GM12891 (cell line): ENCODE measurements at regions not wholly inside any gene's neighbourhood (a gene's known extent, or its start where the extent isn't known, plus 50 kb on each side); places are given as distances from the start of the nearest gene placed in this dataset.

Source experiments
- POLR2A ChIP-seq: IDR thresholded peaks from 2 replicates; pipeline ENCODE4 v1.6.1; 2011; ENCODE audit warnings: low read depth, low read length, control low read depth
- SPI1 ChIP-seq: IDR thresholded peaks from 2 replicates; pipeline ENCODE4 v1.6.1; 2011; ENCODE audit warnings: low read depth, low read length, control low read depth
- TAF1 ChIP-seq: IDR thresholded peaks from 2 replicates; pipeline ENCODE4 v1.6.1; 2011; ENCODE audit warnings: low read depth, low read length, control low read depth

DNA sequence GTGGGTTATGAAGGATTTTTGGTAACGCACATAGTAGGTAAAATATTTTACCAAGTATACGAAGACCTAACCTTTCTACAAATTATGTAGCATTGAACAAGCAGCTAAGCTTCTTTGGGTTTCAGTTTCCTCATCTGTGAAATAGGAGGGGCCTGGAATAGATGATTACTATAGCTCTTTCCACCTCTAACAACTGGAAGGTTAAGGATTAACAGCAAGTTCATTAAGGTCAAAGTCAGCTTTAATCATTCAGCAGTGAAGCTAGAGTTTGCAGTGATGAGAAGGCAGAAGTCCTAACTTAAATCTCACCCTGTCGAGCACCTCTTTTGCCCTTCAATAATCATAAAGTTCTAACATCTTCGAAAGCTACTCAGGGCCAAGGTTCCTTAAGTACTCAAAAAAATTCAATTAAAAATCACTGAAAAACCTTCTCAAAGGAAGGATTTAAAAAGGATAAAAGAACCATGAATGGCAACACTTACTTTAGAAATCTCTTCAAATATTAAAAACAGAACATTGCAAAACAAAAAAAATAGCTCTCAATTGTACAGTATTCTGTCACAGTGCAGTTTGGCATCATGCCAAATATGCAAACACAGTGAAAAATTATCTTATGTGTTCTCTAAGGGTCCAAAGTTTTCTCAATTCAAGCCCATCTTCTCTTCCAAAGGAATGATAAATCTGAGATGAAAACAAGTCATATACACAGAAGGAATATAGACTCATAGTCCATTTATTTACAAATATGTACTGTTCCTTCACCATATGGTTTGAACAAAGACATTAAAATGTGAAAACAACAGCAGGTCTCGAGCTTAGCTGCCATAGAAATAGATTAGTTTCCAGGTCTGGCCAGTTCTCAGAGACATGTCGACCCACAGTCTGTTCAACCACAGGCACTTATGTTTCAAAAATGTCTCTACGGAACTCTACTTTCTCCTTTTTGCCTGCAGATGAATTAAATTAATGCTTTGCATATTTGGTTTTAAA lies 152.0 kb upstream of the SLC13A1 start:
- no peak for TF ChIP-seq TAF1
- TF ChIP-seq POLR2A, result no peak
- no peak for TF ChIP-seq SPI1
